Neural progenitor cell (in vitro differentiated cells): ENCODE measurements at regions not wholly inside any gene's neighbourhood (a gene's known extent, or its start where the extent isn't known, plus 50 kb on each side); places are given as distances from the start of the nearest gene placed in this dataset.

Experiments
- DNase-seq: peaks from one replicate; pipeline ENCODE4 v3.0.0-alpha.2; 2016; ENCODE audit warnings: low spot score
- H2AFZ ChIP-seq: fragments of 200-600 bp; sonication (generic); replicated peaks from 2 replicates; pipeline ENCODE4 v1.6.1; 2016; ENCODE audit warnings: antibody characterized with exemption
- H3F3A ChIP-seq: fragments of 200-600 bp; sonication (generic); 2 replicates; pipeline ENCODE4 v1.6.1; 2016; ENCODE audit warnings: antibody characterized with exemption, low read depth
- H3K27ac ChIP-seq: fragments of 200-600 bp; sonication (generic); 2 replicates; pipeline ENCODE4 v1.5.1; 2016; ENCODE audit warnings: mild to moderate bottlenecking
- H3K27me3 ChIP-seq: fragments of 200-600 bp; sonication (generic); 2 replicates; pipeline ENCODE4 v1.6.1; 2016; ENCODE audit warnings: mild to moderate bottlenecking, moderate library complexity
- H3K36me3 ChIP-seq: fragments of 200-600 bp; sonication (generic); 2 replicates; pipeline ENCODE4 v1.5.1; 2016
- H3K4me1 ChIP-seq: fragments of 200-600 bp; sonication (generic); 2 replicates; pipeline ENCODE4 v1.6.1; 2016; ENCODE audit warnings: mixed run types
- H3K4me2 ChIP-seq: fragments of 200-600 bp; sonication (generic); 2 replicates; pipeline ENCODE4 v1.6.1; 2016
- H3K4me3 ChIP-seq: fragments of 200-600 bp; sonication (generic); 2 replicates; pipeline ENCODE4 v1.5.1; 2016
- H3K79me2 ChIP-seq: fragments of 200-600 bp; sonication (generic); 2 replicates; pipeline ENCODE4 v1.6.1; 2016; ENCODE audit warnings: low read depth
- H3K9ac ChIP-seq: fragments of 200-600 bp; sonication (generic); 2 replicates; pipeline ENCODE4 v1.6.1; 2016
- H3K9me3 ChIP-seq: fragments of 200-600 bp; sonication (generic); 2 replicates; pipeline ENCODE4 v1.5.1; 2016; ENCODE audit warnings: low read depth
- H4K20me1 ChIP-seq: fragments of 200-600 bp; sonication (generic); 2 replicates; pipeline ENCODE4 v1.6.1; 2016; ENCODE audit warnings: low read depth
- H3K27ac Mint-ChIP-seq: 3 replicates; pipeline ENCODE4 v1.8.0; 2021; ENCODE audit warnings: mixed read lengths
- H3K27me3 Mint-ChIP-seq: 2 replicates; pipeline ENCODE4 v1.8.0; 2022; ENCODE audit warnings: low read depth, mild to moderate bottlenecking, inconsistent platforms, moderate library complexity, mixed read lengths; ENCODE audit not compliant: insufficient read depth
- H3K36me3 Mint-ChIP-seq: 3 replicates; pipeline ENCODE4 v1.8.0; 2021; ENCODE audit warnings: mixed read lengths
- H3K4me1 Mint-ChIP-seq: 3 replicates; pipeline ENCODE4 v1.8.0; 2021; ENCODE audit warnings: mixed read lengths
- H3K4me3 Mint-ChIP-seq: 3 replicates; pipeline ENCODE4 v1.8.0; 2021; ENCODE audit warnings: mild to moderate bottlenecking, moderate library complexity, mixed read lengths
- H3K9me3 Mint-ChIP-seq: 3 replicates; pipeline ENCODE4 v1.8.0; 2020; ENCODE audit warnings: mixed read lengths
- EZH2 ChIP-seq: fragments of 200-600 bp; sonication (generic); IDR thresholded peaks from 2 replicates; pipeline ENCODE4 v1.6.1; 2017; ENCODE audit warnings: antibody characterized with exemption, mild to moderate bottlenecking, moderate library complexity
- EZH2phosphoT487 ChIP-seq: fragments of 200-600 bp; sonication (generic); IDR thresholded peaks from 2 replicates; pipeline ENCODE4 v1.6.1; 2017; ENCODE audit warnings: antibody characterized with exemption
- TF ChIP-seq, protein P1 (sequence below): fragments of 200-600 bp; sonication (generic); IDR thresholded peaks from 2 replicates; pipeline ENCODE4 v1.5.1; 2017; ENCODE audit warnings: antibody characterized with exemption, mild to moderate bottlenecking

DNA sequence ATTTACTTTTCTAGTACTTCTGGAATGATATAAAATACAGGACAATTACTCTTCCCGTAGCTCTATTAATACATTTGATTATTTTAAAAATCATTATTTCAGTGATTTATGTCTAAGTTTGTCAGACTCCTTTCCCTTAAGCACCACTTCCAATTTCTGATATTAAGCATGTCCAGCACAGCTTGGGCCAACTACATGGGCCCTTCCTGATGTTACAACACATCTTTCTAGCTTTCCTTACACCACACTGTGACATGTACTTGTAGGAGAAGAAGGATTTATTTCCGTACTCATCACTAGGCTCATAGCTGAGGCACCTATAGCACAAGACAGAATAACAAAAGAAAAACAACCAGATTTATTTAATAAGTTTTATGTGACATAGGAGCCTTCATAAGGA, 134.8 kb upstream of the HNRNPA3 start:
- H2AFZ ChIP-seq: no peak overlapping the region
- H3K4me1 ChIP-seq: peaks cover 6% of the 10 kb centered on the region
- H3F3A ChIP-seq: no peaks in the 10 kb centered on the region
- H3K4me1 Mint-ChIP-seq: peaks cover 3% of the 10 kb centered on the region
- no peak for DNase-seq
- H4K20me1 ChIP-seq: no peaks in the 10 kb centered on the region
- H3K27ac Mint-ChIP-seq: no peak overlapping the region
- no peaks in the 10 kb centered on the region for H3K79me2 ChIP-seq
- no peak overlapping the region for H3K27ac ChIP-seq
- H3K9ac ChIP-seq: no peak overlapping the region
- no peaks in the 10 kb centered on the region for H3K9me3 Mint-ChIP-seq
- no peaks in the 10 kb centered on the region for H3K27me3 ChIP-seq
- H3K4me3 ChIP-seq: no peak overlapping the region
- H3K36me3 ChIP-seq: no peaks in the 10 kb centered on the region
- TF ChIP-seq EZH2 (no peak), EZH2phosphoT487 (no peak)
- TF ChIP-seq, protein P1, sequence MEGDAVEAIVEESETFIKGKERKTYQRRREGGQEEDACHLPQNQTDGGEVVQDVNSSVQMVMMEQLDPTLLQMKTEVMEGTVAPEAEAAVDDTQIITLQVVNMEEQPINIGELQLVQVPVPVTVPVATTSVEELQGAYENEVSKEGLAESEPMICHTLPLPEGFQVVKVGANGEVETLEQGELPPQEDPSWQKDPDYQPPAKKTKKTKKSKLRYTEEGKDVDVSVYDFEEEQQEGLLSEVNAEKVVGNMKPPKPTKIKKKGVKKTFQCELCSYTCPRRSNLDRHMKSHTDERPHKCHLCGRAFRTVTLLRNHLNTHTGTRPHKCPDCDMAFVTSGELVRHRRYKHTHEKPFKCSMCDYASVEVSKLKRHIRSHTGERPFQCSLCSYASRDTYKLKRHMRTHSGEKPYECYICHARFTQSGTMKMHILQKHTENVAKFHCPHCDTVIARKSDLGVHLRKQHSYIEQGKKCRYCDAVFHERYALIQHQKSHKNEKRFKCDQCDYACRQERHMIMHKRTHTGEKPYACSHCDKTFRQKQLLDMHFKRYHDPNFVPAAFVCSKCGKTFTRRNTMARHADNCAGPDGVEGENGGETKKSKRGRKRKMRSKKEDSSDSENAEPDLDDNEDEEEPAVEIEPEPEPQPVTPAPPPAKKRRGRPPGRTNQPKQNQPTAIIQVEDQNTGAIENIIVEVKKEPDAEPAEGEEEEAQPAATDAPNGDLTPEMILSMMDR: no peak
- H3K27me3 Mint-ChIP-seq: peaks cover 4% of the 10 kb centered on the region
- no peaks in the 10 kb centered on the region for H3K9me3 ChIP-seq
- no peaks in the 10 kb centered on the region for H3K36me3 Mint-ChIP-seq
- no peak overlapping the region for H3K4me3 Mint-ChIP-seq
- no peak overlapping the region for H3K4me2 ChIP-seq

DNA sequence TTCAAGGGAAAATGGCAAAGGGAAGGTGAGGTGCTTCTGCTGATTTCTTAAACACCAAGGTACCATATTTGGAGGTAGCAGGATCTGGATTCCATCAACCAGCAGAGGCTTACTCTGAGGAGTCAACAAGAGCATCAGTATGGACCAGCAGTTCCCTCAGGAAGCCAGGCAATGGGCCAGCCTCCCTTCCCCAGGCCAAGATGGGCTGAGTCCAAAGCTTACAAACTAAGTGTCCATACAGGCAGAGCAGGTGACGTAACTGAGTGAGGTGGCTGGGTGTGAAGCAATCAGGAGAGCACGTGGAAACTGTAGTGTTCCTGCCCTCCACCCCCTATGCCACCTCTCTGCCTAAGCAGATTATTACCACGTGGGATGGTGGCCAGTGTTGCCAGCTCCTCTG, 134.2 kb upstream of the HNRNPA3 start:
- peaks cover 3% of the 10 kb centered on the region for H3K4me1 Mint-ChIP-seq
- no peaks in the 10 kb centered on the region for H3F3A ChIP-seq

DNA sequence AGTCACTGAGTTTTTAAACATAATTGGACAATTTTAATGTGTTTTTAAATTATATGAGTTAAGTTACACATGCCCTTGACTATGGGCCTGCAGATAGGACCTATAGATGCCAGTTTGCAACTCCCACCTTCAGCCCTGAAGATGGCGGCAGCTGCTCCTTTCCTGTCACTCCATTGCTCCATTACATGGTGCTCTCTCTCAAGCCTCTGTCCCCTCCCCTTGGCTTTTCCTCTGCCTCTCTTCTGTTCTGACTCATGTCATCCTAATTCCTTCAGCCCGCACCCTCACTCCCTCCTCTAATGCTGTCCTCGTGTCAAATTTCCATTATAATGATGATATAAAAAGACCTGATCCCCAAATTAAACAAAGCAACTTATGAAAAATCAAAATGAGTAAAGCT, 133.7 kb upstream of the HNRNPA3 start:
- no peaks in the 10 kb centered on the region for H3K36me3 ChIP-seq
- no peak overlapping the region for H3K27ac Mint-ChIP-seq
- no peak overlapping the region for H3K4me3 Mint-ChIP-seq
- H3K9ac ChIP-seq: no peak overlapping the region
- peaks cover 6% of the 10 kb centered on the region for H3K4me1 ChIP-seq
- peaks cover 3% of the 10 kb centered on the region for H3K4me1 Mint-ChIP-seq
- no peak overlapping the region for H3K4me2 ChIP-seq
- no peak for DNase-seq
- no peak overlapping the region for H3K4me3 ChIP-seq
- H3K9me3 ChIP-seq: no peaks in the 10 kb centered on the region
- H3K27ac ChIP-seq: no peak overlapping the region
- no peaks in the 10 kb centered on the region for H3K36me3 Mint-ChIP-seq
- no peaks in the 10 kb centered on the region for H3K9me3 Mint-ChIP-seq
- peaks cover 4% of the 10 kb centered on the region for H3K27me3 Mint-ChIP-seq
- H3K79me2 ChIP-seq: no peaks in the 10 kb centered on the region
- no peak overlapping the region for H2AFZ ChIP-seq
- TF ChIP-seq, protein P1: no peak
- TF ChIP-seq EZH2phosphoT487 (no peak), EZH2 (no peak)
- no peaks in the 10 kb centered on the region for H4K20me1 ChIP-seq
- H3K27me3 ChIP-seq: no peaks in the 10 kb centered on the region
- H3F3A ChIP-seq: no peaks in the 10 kb centered on the region

More for the DNA sequence above, 134.2 kb upstream of the HNRNPA3 start:
- H3K4me2 ChIP-seq: no peak overlapping the region
- no peaks in the 10 kb centered on the region for H4K20me1 ChIP-seq
- Mint-ChIP-seq H3K27me3 (peaks cover 4% of the 10 kb centered on the region), H3K4me3 (no peak overlapping the region), H3K36me3 (no peaks in the 10 kb centered on the region), H3K9me3 (no peaks in the 10 kb centered on the region), H3K27ac (no peak overlapping the region)
- no peaks in the 10 kb centered on the region for H3K36me3 ChIP-seq
- H3K9me3 ChIP-seq: no peaks in the 10 kb centered on the region
- no peak overlapping the region for H3K9ac ChIP-seq
- no peak for DNase-seq
- H3K4me1 ChIP-seq: peaks cover 6% of the 10 kb centered on the region
- H3K27me3 ChIP-seq: no peaks in the 10 kb centered on the region
- H3K27ac ChIP-seq: no peak overlapping the region
- TF ChIP-seq EZH2phosphoT487 (no peak), EZH2 (no peak)
- TF ChIP-seq, protein P1: no peak
- no peak overlapping the region for H3K4me3 ChIP-seq
- H3K79me2 ChIP-seq: no peaks in the 10 kb centered on the region
- H2AFZ ChIP-seq: no peak overlapping the region
